Subcutaneous abdominal adipose tissue (tissue), 5 donors: ENCODE measurements at regions not wholly inside any gene's neighbourhood (a gene's known extent, or its start where the extent isn't known, plus 50 kb on each side); places are given as distances from the start of the nearest gene placed in this dataset.
"Not testable (repeated sequence)": the region's sequence is repeated elsewhere in the genome, so short reads cannot be mapped to it uniquely, and the experiment has no call there.

ENCODE experiments used
- H3K27ac ChIP-seq: one replicate; pipeline ENCODE4 v1.7.0; 2013; ENCODE audit warnings: low read depth, mild to moderate bottlenecking, inconsistent platforms, low read length, moderate library complexity
- H3K27me3 ChIP-seq, 5 donors: one replicate each; pipeline ENCODE4 v1.7.0; 2013; ENCODE audit warnings: low read length in 5 of 5, inconsistent platforms in 1 of 5; ENCODE audit not compliant: control insufficient read depth in 5 of 5, insufficient read depth in 4 of 5
- H3K36me3 ChIP-seq, 5 donors: one replicate each; pipeline ENCODE4 v1.7.0; 2013; ENCODE audit warnings: low read length in 5 of 5; ENCODE audit not compliant: control insufficient read depth in 5 of 5, insufficient read depth in 5 of 5
- H3K4me1 ChIP-seq, 5 donors: one replicate each; pipeline ENCODE4 v1.7.0; 2013; ENCODE audit warnings: low read length in 5 of 5, mild to moderate bottlenecking in 3 of 5, moderate library complexity in 1 of 5; ENCODE audit not compliant: control insufficient read depth in 5 of 5, insufficient read depth in 5 of 5
- H3K4me3 ChIP-seq, 5 donors: one replicate each; pipeline ENCODE4 v1.7.0; 2013; ENCODE audit warnings: low read length in 5 of 5, low read depth in 1 of 5
- H3K9ac ChIP-seq, 5 donors: one replicate each; pipeline ENCODE4 v1.7.0; 2013; ENCODE audit warnings: low read length in 5 of 5, mild to moderate bottlenecking in 4 of 5, moderate library complexity in 3 of 5
- H3K9me3 ChIP-seq, 5 donors: one replicate each; pipeline ENCODE4 v1.7.0; 2013; ENCODE audit warnings: low read length in 5 of 5; ENCODE audit not compliant: control insufficient read depth in 5 of 5
- donor health status: healthy.
- donor health status: healthy.
- donor health status: healthy.
- donor health status: healthy.
- donor health status: healthy.

GRCh38 chr3:20302766-20303165 is 116.8 kb upstream of the SGO1 start:
- Histone ChIP-seq H3K27me3 (no peaks in the 10 kb centered on the region), H3K27ac (no peak overlapping the region), H3K9ac (no peak overlapping the region), H3K36me3 (no peaks in the 10 kb centered on the region), H3K9me3 (no peaks in the 10 kb centered on the region), H3K4me3 (no peak overlapping the region), H3K4me1 (no peaks in the 10 kb centered on the region)

DNA sequence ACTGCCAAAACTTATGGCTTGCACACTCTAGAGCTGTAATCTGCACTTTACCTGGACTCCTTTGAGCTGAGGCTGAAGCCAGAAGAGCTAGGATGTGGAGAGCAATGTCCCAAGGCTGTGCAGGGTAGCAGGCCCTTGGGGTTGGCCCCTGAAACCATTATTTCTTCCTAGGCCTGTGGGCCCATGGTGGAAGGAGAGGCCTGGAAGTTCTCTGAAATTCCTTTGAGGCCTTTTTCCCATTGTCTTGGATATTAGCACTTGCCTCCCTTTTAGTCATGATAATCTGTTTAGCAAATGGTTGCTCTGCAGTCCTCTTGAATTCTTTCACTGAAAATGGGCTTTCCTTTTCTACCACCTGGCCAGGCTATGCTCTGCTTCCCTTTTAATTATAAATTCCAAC is 102.0 kb upstream of the SGO1 start:
- H3K36me3 ChIP-seq = no peaks in the 10 kb centered on the region
- no peak overlapping the region for H3K4me3 ChIP-seq
- no peaks in the 10 kb centered on the region for H3K4me1 ChIP-seq
- H3K27ac ChIP-seq = no peak overlapping the region
- H3K27me3 ChIP-seq = no peaks in the 10 kb centered on the region
- H3K9me3 ChIP-seq = peaks cover 3 to 15% (median 9%) of the 10 kb centered on the region in 5 donors
- no peak overlapping the region for H3K9ac ChIP-seq

DNA sequence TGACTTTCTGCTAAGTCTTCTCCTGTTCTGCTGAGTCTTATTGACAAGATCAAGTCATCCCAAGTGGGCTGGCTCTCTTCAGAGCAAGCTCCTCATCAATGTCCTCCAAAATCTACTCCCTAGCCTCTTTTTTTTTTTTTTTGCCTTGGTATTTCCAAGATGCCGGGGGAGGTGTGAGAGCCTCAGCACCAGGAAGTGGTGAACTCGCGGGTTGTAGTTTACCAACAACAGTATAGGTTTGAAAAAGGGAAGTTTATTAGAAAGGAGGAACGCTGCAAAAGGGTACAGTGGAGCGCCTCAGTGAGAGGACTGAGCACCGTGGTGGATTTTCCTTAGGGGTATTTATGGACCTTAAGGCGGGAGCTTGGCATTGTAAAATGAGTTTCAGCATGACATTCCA is 94.3 kb upstream of the SGO1 start:
- Histone ChIP-seq H3K9me3 (peaks cover 0 to 4% (median 0%) of the 10 kb centered on the region in 5 donors), H3K27ac (no peak overlapping the region), H3K27me3 (no peaks in the 10 kb centered on the region), H3K9ac (no peak overlapping the region), H3K4me1 (no peaks in the 10 kb centered on the region), H3K4me3 (no peak overlapping the region), H3K36me3 (no peaks in the 10 kb centered on the region)

- not testable (repeated sequence) for H3K4me3 ChIP-seq, H3K27me3 ChIP-seq, H3K27ac ChIP-seq, H3K4me1 ChIP-seq, H3K36me3 ChIP-seq, H3K9ac ChIP-seq, H3K9me3 ChIP-seq
Observed at GRCh38 chr3:20265977-20266376, 80.0 kb upstream of the SGO1 start.

GRCh38 chr3:20264900-20265567 is 79.0 kb upstream of the SGO1 start:
- peaks cover 0 to 9% (median 0%) of the 10 kb centered on the region in 5 donors for H3K9me3 ChIP-seq
- no peak overlapping the region for H3K27ac ChIP-seq
- no peaks in the 10 kb centered on the region for H3K27me3 ChIP-seq
- H3K36me3 ChIP-seq = peaks cover 0 to 2% (median 0%) of the 10 kb centered on the region in 5 donors
- no peak overlapping the region for H3K4me3 ChIP-seq
- H3K9ac ChIP-seq = no peak overlapping the region
- no peaks in the 10 kb centered on the region for H3K4me1 ChIP-seq

- Histone ChIP-seq H3K27me3 (no peaks in the 10 kb centered on the region), H3K4me1 (peaks cover 0 to 3% (median 0%) of the 10 kb centered on the region in 5 donors), H3K27ac (no peak overlapping the region), H3K9me3 (peaks cover 0 to 3% (median 0%) of the 10 kb centered on the region in 5 donors), H3K4me3 (no peak overlapping the region), H3K36me3 (no peaks in the 10 kb centered on the region), H3K9ac (no peak overlapping the region)
Observed at GRCh38 chr3:20258371-20258770, 72.4 kb upstream of the SGO1 start.

DNA sequence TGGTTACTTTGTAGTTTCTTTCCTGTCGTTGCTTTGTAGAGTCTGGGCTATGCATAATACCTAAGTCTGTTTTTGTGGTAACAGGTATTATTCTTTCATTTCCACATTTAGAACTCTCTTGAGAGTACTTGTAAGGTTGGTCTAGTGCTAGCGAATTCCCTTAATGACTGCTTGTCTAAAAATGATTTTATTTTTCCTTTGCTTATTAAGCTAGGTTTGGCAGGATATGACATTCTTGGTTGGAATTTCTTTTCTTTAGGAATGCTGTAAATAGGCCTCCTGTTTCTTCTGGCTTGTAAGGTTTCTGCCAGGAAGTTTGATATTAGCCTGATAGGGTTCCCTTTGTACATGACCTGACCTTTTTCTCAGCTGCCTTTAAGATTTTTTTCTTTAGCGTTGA is 70.1 kb upstream of the SGO1 start:
- no peak overlapping the region for H3K9ac ChIP-seq

GRCh38 chr3:20254268-20255117 is 68.5 kb upstream of the SGO1 start:
- Histone ChIP-seq H3K27me3 (no peaks in the 10 kb centered on the region), H3K4me1 (peaks cover 0 to 3% (median 0%) of the 10 kb centered on the region in 5 donors), H3K27ac (no peak overlapping the region), H3K9ac (no peak overlapping the region), H3K4me3 (no peak overlapping the region), H3K36me3 (no peaks in the 10 kb centered on the region), H3K9me3 (peaks cover 0 to 3% (median 0%) of the 10 kb centered on the region in 5 donors)

More for the DNA sequence above, 70.1 kb upstream of the SGO1 start:
- Histone ChIP-seq H3K9me3 (peaks cover 0 to 3% (median 0%) of the 10 kb centered on the region in 5 donors), H3K36me3 (no peaks in the 10 kb centered on the region), H3K4me1 (peaks cover 0 to 3% (median 0%) of the 10 kb centered on the region in 5 donors), H3K27me3 (no peaks in the 10 kb centered on the region), H3K4me3 (no peak overlapping the region), H3K27ac (no peak overlapping the region)

- Histone ChIP-seq H3K27me3 (no peaks in the 10 kb centered on the region), H3K9ac (no peak overlapping the region), H3K27ac (no peak overlapping the region), H3K4me3 (no peak overlapping the region), H3K36me3 (no peaks in the 10 kb centered on the region), H3K4me1 (peaks cover 0 to under 1% (median 0%) of the 10 kb centered on the region in 5 donors), H3K9me3 (peaks cover 0 to 3% (median 0%) of the 10 kb centered on the region in 5 donors)
Observed at GRCh38 chr3:20250786-20251185, 64.8 kb upstream of the SGO1 start.

DNA sequence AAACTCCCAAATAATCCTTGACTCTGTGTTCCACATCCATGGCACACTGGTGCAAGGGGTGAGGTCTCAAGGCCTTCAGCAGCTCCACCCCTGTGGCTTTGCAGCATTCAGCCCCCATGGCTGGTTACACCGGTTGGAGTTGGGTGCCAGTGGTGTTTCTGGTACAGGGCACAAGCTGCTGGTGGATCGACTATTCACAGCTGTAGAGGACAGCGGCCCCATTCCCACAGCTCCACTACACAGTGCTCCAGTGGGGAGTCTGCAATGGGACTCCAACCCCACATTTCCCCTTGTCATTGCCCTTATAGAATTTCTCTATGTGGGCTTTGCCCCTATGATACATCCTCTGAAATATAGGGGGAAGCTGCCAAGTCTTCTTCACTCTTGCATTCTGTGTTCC is 64.3 kb upstream of the SGO1 start:
- Histone ChIP-seq H3K9me3 (peaks cover 0 to 3% (median 0%) of the 10 kb centered on the region in 5 donors), H3K9ac (no peak overlapping the region), H3K4me3 (no peak overlapping the region), H3K4me1 (no peaks in the 10 kb centered on the region), H3K36me3 (no peaks in the 10 kb centered on the region), H3K27ac (no peak overlapping the region), H3K27me3 (no peaks in the 10 kb centered on the region)
